ENCODE measurements at regions not wholly inside any gene's neighbourhood (a gene's known extent, or its start where the extent isn't known, plus 50 kb on each side); places are given as distances from the start of the nearest gene placed in this dataset.
"Not testable (repeated sequence)": the region's sequence is repeated elsewhere in the genome, so short reads cannot be mapped to it uniquely, and the experiment has no call there.

DNA sequence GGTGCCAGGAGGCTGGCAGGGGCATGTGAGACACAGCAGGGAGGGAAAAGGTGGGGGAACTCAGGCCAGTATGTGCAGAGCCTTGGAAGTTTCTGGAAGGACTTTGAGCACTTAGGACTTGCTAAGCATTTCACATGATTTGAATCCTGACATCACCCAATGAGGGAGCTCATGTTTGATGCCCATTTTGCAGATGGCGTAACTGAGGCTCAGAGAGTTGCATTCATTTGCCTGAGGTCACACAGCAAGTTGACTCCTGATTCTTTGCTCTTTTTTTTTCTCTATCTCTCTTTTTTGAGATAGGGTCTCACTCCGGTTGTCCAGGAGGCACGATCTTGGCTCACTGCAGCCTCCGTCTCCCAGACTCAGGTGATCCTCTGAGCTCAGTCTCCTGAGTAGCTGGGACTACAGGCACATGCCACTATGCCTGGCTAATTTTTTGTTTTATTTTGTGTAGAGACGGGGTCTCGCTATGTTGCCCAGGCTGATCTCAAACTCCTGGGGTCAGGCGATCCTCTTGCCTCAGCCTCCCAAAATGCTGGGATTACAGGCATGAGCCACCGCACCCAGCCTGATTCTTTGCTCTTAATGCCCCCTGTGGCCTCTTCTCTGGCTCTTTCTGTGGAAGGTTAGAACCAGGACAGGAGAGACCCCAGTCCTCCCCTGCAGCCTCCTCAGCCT lies 246.1 kb downstream of the RBM19 start:
- DNase-seq (no peak), ATAC-seq (no peak)
- no peaks in the 10 kb centered on the region for H3K27me3 Mint-ChIP-seq
- H3K9me3 Mint-ChIP-seq (ENCODE audit: low read depth) = no peaks in the 10 kb centered on the region
- H3K36me3 Mint-ChIP-seq = no peaks in the 10 kb centered on the region
- CTCF ChIA-PET = no interaction called here
- no peak overlapping the region for H3K27ac Mint-ChIP-seq
- no peaks in the 10 kb centered on the region for H3K4me1 Mint-ChIP-seq
- H3K4me3 Mint-ChIP-seq = no peak overlapping the region

GRCh38 chr12:113713156-113713555 lies 241.5 kb upstream of the LHX5 start:
- H3K27ac Mint-ChIP-seq = no peak overlapping the region
- H3K36me3 Mint-ChIP-seq = no peaks in the 10 kb centered on the region
- DNase-seq (no peak), ATAC-seq (no peak)
- H3K4me1 Mint-ChIP-seq = no peaks in the 10 kb centered on the region
- CTCF ChIA-PET = no interaction called here
- H3K9me3 Mint-ChIP-seq (ENCODE audit: low read depth) = no peaks in the 10 kb centered on the region
- no peaks in the 10 kb centered on the region for H3K27me3 Mint-ChIP-seq
- no peak overlapping the region for H3K4me3 Mint-ChIP-seq

- Mint-ChIP-seq H3K36me3 (no peaks in the 10 kb centered on the region), H3K27me3 (no peaks in the 10 kb centered on the region), H3K27ac (no peak overlapping the region), H3K9me3 (ENCODE audit: low read depth) (no peaks in the 10 kb centered on the region), H3K4me3 (no peak overlapping the region), H3K4me1 (no peaks in the 10 kb centered on the region)
- DNase-seq = no peak
- CTCF ChIA-PET = no interaction called here
- no peak for ATAC-seq
Measured at GRCh38 chr12:113712481-113712880, 240.8 kb upstream of the LHX5 start.

DNA sequence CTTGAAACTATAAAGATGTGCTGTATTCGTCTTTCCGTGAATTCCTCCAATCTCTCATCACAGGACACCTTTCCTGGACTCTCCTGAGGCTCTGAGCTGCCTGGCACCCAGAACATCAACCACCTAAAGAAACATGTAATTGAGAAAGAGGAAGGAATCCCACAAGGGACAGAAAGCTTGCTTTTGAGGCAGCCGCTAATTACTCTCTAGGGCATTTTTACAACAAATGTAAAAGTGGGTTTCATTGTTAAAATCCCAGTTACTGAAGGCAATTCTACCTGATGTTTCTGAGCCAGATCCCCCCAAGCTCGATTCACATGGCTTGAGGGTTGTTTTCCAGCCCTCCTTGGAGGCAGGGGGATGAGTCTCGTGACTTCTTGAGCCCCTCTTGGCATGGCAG lies 238.5 kb upstream of the LHX5 start:
- ATAC-seq (no peak), DNase-seq (no peak)
- Mint-ChIP-seq H3K27me3 (no peaks in the 10 kb centered on the region), H3K4me3 (no peak overlapping the region), H3K9me3 (ENCODE audit: low read depth) (no peaks in the 10 kb centered on the region), H3K36me3 (no peaks in the 10 kb centered on the region), H3K27ac (no peak overlapping the region), H3K4me1 (no peaks in the 10 kb centered on the region)
- CTCF ChIA-PET = no interaction called here

DNA sequence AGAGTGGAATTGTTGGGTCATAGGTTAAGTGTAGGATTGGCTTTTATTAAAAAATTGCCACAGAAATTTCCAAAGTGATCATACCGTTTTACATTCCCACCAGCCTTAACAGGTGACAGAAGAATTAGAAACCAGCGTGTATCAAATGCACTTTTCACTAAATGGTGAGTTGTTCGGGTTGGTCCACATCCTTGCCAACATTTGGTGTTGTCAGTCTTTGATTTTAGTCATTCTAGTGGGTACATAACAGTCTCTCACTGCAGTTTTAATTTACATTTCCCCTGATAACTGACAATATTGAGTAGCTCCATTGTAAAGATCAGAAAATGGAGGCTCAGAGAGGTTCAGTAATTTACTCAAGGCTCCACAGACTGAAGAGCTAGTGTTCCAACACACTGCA lies 237.8 kb upstream of the LHX5 start:
- CTCF ChIA-PET = no interaction called here
- DNase-seq = no peak

GRCh38 chr12:113702836-113703235 lies 231.2 kb upstream of the LHX5 start:
- DNase-seq (no peak), ATAC-seq (no peak)
- Mint-ChIP-seq H3K9me3 (ENCODE audit: low read depth) (no peaks in the 10 kb centered on the region), H3K4me1 (no peaks in the 10 kb centered on the region), H3K27ac (no peak overlapping the region), H3K4me3 (no peak overlapping the region), H3K27me3 (no peaks in the 10 kb centered on the region), H3K36me3 (no peaks in the 10 kb centered on the region)
- CTCF ChIA-PET = no interaction called here

More for the DNA sequence above, 237.8 kb upstream of the LHX5 start:
- Mint-ChIP-seq H3K9me3 (ENCODE audit: low read depth) (no peaks in the 10 kb centered on the region), H3K4me3 (no peak overlapping the region), H3K36me3 (no peaks in the 10 kb centered on the region), H3K4me1 (no peaks in the 10 kb centered on the region), H3K27ac (no peak overlapping the region), H3K27me3 (no peaks in the 10 kb centered on the region)
- no peak for ATAC-seq

DNA sequence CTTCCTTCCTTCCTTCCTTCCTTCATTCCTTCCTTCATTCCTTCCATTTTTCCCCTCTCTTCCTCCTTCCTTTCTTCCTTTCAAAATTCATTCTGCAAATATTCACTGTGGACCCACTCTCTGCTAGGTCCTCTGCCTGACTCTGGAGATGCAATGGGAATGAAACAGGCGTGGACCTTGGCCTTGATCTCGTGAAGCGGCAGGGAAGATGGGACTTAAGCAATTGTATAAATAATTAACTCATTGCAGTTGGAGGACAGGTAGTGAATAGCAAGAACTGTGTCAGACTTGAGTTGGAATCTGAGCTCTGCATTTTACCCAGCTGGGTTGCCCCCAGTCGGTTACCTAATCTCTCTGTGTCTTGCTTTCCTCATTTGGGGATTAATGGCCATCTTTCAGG lies 230.6 kb upstream of the LHX5 start:
- Mint-ChIP-seq H3K9me3 (ENCODE audit: low read depth) (no peaks in the 10 kb centered on the region), H3K36me3 (no peaks in the 10 kb centered on the region), H3K27ac (no peak overlapping the region), H3K4me3 (no peak overlapping the region), H3K27me3 (no peaks in the 10 kb centered on the region), H3K4me1 (no peaks in the 10 kb centered on the region)
- ATAC-seq (no peak), DNase-seq (no peak)
- CTCF ChIA-PET = no interaction called here

- H3K36me3 Mint-ChIP-seq = no peaks in the 10 kb centered on the region
- H3K4me3 Mint-ChIP-seq = no peak overlapping the region
- H3K27me3 Mint-ChIP-seq = no peaks in the 10 kb centered on the region
- no peak overlapping the region for H3K27ac Mint-ChIP-seq
- no peaks in the 10 kb centered on the region for H3K4me1 Mint-ChIP-seq
- ATAC-seq (no peak), DNase-seq (no peak)
- H3K9me3 Mint-ChIP-seq (ENCODE audit: low read depth) = no peaks in the 10 kb centered on the region
- CTCF ChIA-PET = no interaction called here
Measured at GRCh38 chr12:113700943-113701342, 229.3 kb upstream of the LHX5 start.

DNA sequence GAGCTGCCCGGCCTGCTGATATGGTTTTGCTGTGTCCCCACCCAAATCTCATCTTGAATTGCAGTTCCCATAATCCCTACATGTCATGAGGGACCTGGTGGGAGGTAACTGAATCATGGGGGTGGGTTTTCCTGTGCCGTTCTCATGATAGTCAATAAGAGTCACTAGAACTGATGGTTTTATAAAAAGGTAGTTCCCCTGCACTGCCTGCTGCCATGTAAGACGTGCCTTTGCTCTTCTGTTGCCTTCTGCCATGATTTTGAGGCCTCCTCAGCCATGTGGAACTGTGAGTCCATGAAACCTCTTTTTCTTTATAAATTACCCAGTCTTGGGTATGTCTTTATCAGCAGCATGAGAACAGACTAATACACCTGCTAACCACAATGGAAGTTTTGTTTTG lies 228.3 kb upstream of the LHX5 start:
- H3K36me3 Mint-ChIP-seq; H3K4me3 Mint-ChIP-seq; H3K9me3 Mint-ChIP-seq (ENCODE audit: low read depth); DNase-seq; H3K4me1 Mint-ChIP-seq; H3K27me3 Mint-ChIP-seq; ATAC-seq; H3K27ac Mint-ChIP-seq; CTCF ChIA-PET: not testable (repeated sequence)

DNA sequence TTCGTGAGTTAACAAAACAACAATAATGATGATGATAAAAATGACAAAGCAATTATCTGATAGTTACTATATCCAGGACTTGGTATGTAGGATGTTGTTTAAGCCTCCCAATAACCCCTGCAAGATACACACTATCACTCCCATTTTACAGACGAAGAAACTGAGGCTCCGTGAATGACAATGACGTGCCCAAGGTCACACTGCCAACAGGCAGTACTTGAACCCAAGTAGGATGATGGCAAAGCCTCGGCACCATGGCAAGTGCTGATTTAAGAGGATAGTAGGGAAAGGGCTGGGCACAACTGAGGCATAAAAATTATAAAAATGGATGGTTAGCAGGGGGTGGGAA lies 226.8 kb upstream of the LHX5 start:
- no peak for DNase-seq
- no peak for ATAC-seq
- Mint-ChIP-seq H3K4me1 (no peaks in the 10 kb centered on the region), H3K4me3 (no peak overlapping the region), H3K9me3 (ENCODE audit: low read depth) (no peaks in the 10 kb centered on the region), H3K27me3 (no peaks in the 10 kb centered on the region), H3K36me3 (no peaks in the 10 kb centered on the region), H3K27ac (no peak overlapping the region)
- CTCF ChIA-PET = no interaction called here

GRCh38 chr12:113697651-113698509 lies 226.2 kb upstream of the LHX5 start:
- Mint-ChIP-seq H3K4me3 (no peak overlapping the region), H3K27ac (no peak overlapping the region), H3K36me3 (no peaks in the 10 kb centered on the region), H3K4me1 (no peaks in the 10 kb centered on the region), H3K27me3 (no peaks in the 10 kb centered on the region), H3K9me3 (ENCODE audit: low read depth) (no peaks in the 10 kb centered on the region)
- ATAC-seq (no peak), DNase-seq (no peak)
- CTCF ChIA-PET = no interaction called here

DNA sequence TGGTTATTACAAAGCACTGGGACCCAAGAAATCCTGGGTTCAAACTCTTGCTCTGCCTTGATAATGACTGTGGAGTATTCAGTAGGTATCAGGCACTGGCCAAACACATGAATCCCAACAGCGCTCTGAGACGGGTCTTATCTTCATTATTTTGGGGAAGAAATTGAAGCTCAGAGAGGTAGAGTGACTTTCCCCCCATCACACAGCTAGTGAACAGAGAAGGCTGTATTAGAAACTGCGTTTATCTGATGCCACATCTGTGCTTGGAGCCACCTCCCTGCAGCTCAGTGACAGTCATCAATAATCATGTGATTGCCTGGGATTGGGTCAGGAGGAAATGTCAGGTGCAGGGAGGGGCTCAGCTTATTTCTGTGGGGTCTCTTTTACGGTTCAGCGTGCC lies 225.4 kb upstream of the LHX5 start:
- Mint-ChIP-seq H3K27ac (no peak overlapping the region), H3K4me3 (no peak overlapping the region), H3K36me3 (no peaks in the 10 kb centered on the region), H3K4me1 (no peaks in the 10 kb centered on the region), H3K9me3 (ENCODE audit: low read depth) (no peaks in the 10 kb centered on the region), H3K27me3 (no peaks in the 10 kb centered on the region)
- CTCF ChIA-PET = no interaction called here
- DNase-seq (no peak), ATAC-seq (no peak)

DNA sequence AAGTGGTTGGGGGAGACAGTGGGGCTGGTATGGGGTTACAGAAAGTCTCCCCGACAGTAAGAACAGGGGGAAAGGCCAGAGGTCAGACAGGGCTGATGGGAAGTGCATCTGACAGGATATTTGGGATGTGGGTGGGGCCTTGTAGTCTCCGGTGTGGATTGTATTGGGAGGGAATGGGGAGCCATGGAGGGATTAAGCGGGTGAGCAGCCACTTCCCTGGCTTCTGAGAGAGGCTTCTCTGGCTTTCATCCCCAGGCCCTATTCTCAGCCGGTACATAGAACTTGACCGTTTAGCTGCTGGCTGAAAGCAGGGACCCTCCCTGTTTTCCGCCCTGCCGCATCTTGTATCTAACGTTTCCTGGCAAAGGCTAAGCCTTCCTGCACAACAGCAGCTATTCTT lies 222.0 kb upstream of the LHX5 start:
- DNase-seq (no peak), ATAC-seq (no peak)
- H3K27me3 Mint-ChIP-seq = peaks cover 3% of the 10 kb centered on the region
- no peak overlapping the region for H3K4me3 Mint-ChIP-seq
- no peaks in the 10 kb centered on the region for H3K9me3 Mint-ChIP-seq (ENCODE audit: low read depth)
- H3K36me3 Mint-ChIP-seq = no peaks in the 10 kb centered on the region
- CTCF ChIA-PET = no interaction called here
- H3K27ac Mint-ChIP-seq = no peak overlapping the region
- H3K4me1 Mint-ChIP-seq = no peaks in the 10 kb centered on the region

DNA sequence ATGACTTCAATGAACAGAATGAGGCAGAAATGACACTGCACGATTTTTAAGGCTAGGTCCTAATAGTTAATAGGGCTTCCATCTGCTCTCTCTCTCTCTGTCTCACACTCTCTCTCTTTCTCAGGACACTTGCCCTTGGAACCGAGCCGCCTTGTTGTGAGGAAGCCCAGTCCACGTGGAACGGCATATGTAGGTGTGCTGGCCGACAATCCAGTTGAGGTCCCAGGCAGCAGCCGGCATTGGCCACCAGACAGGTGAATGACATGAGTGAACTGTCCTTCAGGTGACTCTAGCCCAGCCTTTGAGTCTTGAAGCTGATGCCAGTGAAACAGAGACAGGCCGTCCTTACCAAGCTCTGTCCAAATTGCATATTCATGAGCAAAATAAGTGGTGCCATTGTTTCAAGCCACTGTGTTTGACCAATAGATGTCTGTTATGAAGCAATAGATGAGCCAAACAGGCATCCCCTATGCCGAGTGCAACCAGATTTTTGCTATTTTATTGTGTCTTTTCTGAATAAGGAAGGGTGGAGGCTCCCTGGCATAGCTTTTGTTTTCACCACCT lies 217.5 kb upstream of the LHX5 start:
- Mint-ChIP-seq H3K27ac (no peak overlapping the region), H3K36me3 (no peaks in the 10 kb centered on the region), H3K9me3 (ENCODE audit: low read depth) (no peaks in the 10 kb centered on the region), H3K4me3 (no peak overlapping the region), H3K4me1 (no peaks in the 10 kb centered on the region), H3K27me3 (peaks cover 3% of the 10 kb centered on the region)
- ATAC-seq = no peak
- CTCF ChIA-PET = no interaction called here
- no peak for DNase-seq
